ENCODE measurements at regions not wholly inside any gene's neighbourhood (a gene's known extent, or its start where the extent isn't known, plus 50 kb on each side); places are given as distances from the start of the nearest gene placed in this dataset.

GRCh38 chr2:139867601-139868226 lies 1087.5 kb upstream of the NXPH2 start:
- no peak for TF ChIP-seq CTCF (IDR thresholded peaks at IDR 0.05; ENCODE audit: control extremely low read depth, extremely low read depth)
- 41 to 63% methylated on average over 2 of the region's 2 CpGs for WGBS, 2 donors
- H3K27ac ChIP-seq (ENCODE audit: low read depth in 1 of 2, low read length in 1 of 2): no peak overlapping the region
- ATAC-seq (ENCODE audit: insufficient read depth, low FRiP score) (no peak), DNase-seq (no peak)
- H3K4me3 ChIP-seq: no peak overlapping the region
- no peak overlapping the region for H3K9ac ChIP-seq (ENCODE audit: insufficient read depth in 1 of 2, low read length in 2 of 2)
- H3K36me3 ChIP-seq (ENCODE audit: control insufficient read depth in 4 of 4, insufficient read depth in 4 of 4, low read length in 4 of 4): no peaks in the 10 kb centered on the region
- H3K9me3 ChIP-seq (ENCODE audit: control insufficient read depth in 4 of 4, insufficient read depth in 3 of 4, low read length in 3 of 4): peaks cover 0 to 2% (median 0%) of the 10 kb centered on the region in 4 donors
- H3K4me1 ChIP-seq (ENCODE audit: control insufficient read depth in 5 of 5, insufficient read depth in 5 of 5, low read length in 5 of 5): no peaks in the 10 kb centered on the region
- no peaks in the 10 kb centered on the region for H3K27me3 ChIP-seq (ENCODE audit: control insufficient read depth in 3 of 3, insufficient read depth in 3 of 3, low read length in 2 of 3)

GRCh38 chr2:139864821-139865302 lies 1084.7 kb upstream of the NXPH2 start:
- H3K9me3 ChIP-seq (ENCODE audit: control insufficient read depth in 4 of 4, insufficient read depth in 3 of 4, low read length in 3 of 4): peaks cover 0 to 2% (median 0%) of the 10 kb centered on the region in 4 donors
- H3K4me3 ChIP-seq: no peak overlapping the region
- no peak for TF ChIP-seq CTCF (IDR thresholded peaks at IDR 0.05; ENCODE audit: control extremely low read depth, extremely low read depth)
- H3K9ac ChIP-seq (ENCODE audit: insufficient read depth in 1 of 2, low read length in 2 of 2): no peak overlapping the region
- ATAC-seq (ENCODE audit: insufficient read depth, low FRiP score) (no peak), DNase-seq (no peak)
- no peaks in the 10 kb centered on the region for H3K27me3 ChIP-seq (ENCODE audit: control insufficient read depth in 3 of 3, insufficient read depth in 3 of 3, low read length in 2 of 3)
- H3K27ac ChIP-seq (ENCODE audit: low read depth in 1 of 2, low read length in 1 of 2): no peak overlapping the region
- H3K36me3 ChIP-seq (ENCODE audit: control insufficient read depth in 4 of 4, insufficient read depth in 4 of 4, low read length in 4 of 4): no peaks in the 10 kb centered on the region
- whole genome bisulfite sequencing, 2 donors: 76 to 79% methylated on average over 6 of the region's 6 CpGs
- no peaks in the 10 kb centered on the region for H3K4me1 ChIP-seq (ENCODE audit: control insufficient read depth in 5 of 5, insufficient read depth in 5 of 5, low read length in 5 of 5)

GRCh38 chr2:139854769-139855483 lies 1074.7 kb upstream of the NXPH2 start:
- DNase-seq: no peak
- Histone ChIP-seq H3K9ac (ENCODE audit: insufficient read depth in 1 of 2, low read length in 2 of 2) (no peak overlapping the region), H3K36me3 (ENCODE audit: control insufficient read depth in 4 of 4, insufficient read depth in 4 of 4, low read length in 4 of 4) (no peaks in the 10 kb centered on the region), H3K27me3 (ENCODE audit: control insufficient read depth in 3 of 3, insufficient read depth in 3 of 3, low read length in 2 of 3) (no peaks in the 10 kb centered on the region), H3K4me1 (ENCODE audit: control insufficient read depth in 5 of 5, insufficient read depth in 5 of 5, low read length in 5 of 5) (no peaks in the 10 kb centered on the region), H3K27ac (ENCODE audit: low read depth in 1 of 2, low read length in 1 of 2) (no peak overlapping the region), H3K9me3 (ENCODE audit: control insufficient read depth in 4 of 4, insufficient read depth in 3 of 4, low read length in 3 of 4) (no peaks in the 10 kb centered on the region), H3K4me3 (no peak overlapping the region)
- 84 to 92% methylated on average over 3 of the region's 3 CpGs for WGBS, 2 donors
- no peak for ATAC-seq (ENCODE audit: insufficient read depth, low FRiP score)
- TF ChIP-seq CTCF (IDR thresholded peaks at IDR 0.05; ENCODE audit: control extremely low read depth, extremely low read depth): no peak

Data from lung (tissue), 11 donors.